NCI-H460 (cell line): ENCODE measurements at regions not wholly inside any gene's neighbourhood (a gene's known extent, or its start where the extent isn't known, plus 50 kb on each side); places are given as distances from the start of the nearest gene placed in this dataset.

Experiments used
- DNase-seq: peaks from one replicate; pipeline ENCODE4 v3.0.0-alpha.2; 2016; ENCODE audit warnings: low read depth; ENCODE audit errors: extremely low read depth

DNA sequence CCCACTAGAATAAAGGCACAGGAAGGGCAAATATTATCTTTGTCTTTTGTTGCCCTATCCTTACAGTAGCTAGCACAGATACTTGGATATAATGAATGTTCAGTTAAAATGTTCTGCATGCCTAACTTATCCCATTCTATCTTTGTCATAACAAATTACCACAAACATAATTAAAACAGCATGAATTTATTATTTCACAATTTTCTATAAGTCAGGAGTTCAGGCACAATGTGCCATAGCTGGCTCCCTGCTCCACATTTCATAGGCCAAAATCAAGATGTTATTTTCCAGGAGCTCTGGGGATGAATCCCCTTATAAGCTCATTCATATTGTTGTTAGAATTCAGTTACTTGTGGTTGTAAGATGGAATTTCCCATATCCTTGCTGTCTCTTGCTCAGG, 975.5 kb downstream of the IGSF11 start:
- no peak for DNase-seq

DNA sequence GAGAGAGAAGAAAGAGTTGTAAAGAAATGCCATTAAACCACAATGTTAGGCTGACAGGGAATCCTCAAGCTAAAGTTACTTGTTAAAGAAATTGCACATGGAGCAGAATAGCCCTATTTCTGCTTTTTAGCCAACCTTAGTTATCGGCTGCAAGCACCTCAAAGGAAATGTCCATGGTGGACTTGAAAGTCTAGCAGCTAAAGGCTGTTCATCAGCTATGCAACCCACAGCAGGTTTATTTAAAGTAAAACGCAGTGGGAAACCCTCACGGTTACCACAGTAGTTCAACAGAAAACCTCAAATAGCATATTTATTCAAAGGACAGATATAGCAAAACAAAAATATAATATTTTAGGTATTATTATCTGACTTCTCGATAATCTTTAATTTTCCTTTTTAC, 967.2 kb downstream of the IGSF11 start:
- DNase-seq, result no peak

DNA sequence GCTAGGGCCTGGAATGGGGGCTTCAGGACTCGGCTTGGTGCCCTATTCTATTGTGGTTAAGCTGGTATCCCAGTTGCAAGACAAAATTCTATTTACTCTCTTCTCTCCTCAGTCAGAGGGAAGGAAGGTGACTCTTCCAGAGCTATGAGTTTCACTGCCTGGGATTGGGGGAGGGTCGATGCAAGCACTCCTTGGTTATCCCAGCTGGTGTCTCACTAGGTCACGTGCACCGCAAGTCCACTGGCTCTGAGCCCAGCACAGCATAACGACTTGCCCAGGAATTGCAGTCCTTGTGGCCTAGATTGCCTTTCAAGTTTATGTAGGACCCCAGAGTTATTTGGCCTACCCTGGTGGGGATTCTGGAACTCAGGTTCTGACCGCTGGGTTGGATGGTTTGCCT, 958.8 kb downstream of the IGSF11 start:
- DNase-seq, result no peak

DNA sequence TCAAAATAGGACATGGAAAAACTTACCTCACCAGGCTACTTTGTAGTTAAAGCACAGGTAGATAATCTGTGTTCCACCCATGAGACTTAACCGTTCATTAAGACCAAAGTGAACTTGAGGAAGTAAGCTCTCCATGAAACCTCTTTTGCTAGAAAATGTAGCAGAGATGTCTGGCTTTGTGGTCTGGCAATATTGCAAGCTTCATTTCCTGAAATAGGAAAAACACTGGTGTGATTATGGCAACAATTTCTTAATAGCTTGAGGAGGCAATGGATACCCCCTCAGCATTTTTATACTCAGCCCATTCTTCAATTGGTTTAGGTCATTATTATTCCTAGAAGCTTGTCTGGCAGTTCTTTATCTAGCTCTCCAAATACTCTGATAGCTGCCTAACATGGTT, 957.3 kb downstream of the IGSF11 start:
- no peak for DNase-seq

DNA sequence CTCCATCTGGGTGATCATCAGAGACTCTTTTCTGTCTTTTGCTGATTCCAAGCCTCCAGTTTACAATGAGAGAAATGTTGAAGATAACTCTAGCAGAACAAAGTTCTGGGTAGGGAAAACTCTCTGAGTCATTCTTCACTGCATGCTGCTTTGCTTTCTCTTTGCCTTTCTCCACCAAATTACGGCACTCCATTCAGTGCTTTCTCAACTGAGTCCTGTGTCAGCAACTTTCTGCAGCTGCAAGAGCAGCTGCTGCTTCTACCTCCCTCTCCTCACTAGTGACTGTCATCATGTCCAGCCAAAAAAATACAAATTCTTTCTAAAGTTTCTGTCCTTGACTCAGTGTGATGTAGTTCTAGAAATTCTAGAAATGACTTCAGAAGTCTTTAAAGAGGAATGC, 953.8 kb downstream of the IGSF11 start:
- DNase-seq, result no peak

DNA sequence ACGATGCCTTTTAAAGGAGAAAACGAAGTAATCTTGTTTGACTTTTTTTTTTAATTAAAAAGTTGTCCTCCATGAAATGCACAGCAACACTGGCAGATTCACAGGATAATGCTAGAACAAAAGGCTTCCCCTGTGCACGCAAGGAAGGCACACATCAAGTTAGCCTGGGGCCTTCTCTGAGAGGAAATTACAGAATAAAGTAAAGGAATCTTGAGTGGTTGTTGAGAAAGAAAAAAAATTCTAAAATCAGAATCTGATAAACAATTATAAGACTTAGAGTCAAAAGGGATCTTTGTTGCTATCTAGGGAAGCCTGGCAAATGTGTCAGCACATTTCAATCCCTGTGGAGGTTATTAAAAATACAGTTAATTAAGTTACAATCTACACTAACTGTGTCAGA, 946.0 kb downstream of the IGSF11 start:
- DNase-seq, result no peak

DNA sequence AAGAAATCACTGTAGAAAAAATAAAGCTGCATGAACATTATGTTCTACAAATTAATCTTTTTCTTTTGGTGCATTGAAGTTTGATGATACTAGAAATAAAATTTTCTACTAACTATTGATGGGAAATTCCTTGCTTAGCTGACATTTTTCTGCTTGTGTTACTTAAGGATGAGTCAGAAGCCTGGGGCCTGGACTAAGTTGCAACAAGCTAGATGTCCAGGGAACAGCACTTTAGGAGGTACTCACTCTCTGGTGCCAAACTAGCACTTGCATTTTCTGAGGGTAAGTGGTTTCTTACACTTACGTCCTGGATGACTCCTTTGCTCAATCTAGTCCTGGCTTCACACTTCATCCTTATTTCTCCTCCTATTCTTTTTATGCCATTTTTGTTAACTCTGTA, 945.1 kb downstream of the IGSF11 start:
- DNase-seq, result no peak

DNA sequence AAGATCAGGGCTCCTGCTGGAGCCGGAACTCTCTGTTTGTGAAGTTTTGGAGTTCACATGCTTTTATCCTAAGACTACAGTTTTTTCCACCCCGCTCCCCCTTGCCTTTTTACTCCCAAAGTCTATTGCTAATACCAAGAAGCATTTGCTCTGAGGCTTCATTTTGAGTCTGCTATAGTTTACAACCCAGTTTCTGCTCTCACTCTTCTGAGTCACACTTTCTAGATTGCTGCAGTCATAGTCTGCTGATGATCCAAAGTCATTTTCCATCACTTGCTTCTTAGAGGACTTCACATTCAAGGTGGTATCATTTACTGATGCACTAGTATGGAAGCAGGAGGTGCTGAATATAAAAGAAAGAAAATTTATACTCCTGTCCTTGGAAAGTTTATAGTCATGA, 937.4 kb downstream of the IGSF11 start:
- DNase-seq, result no peak

DNA sequence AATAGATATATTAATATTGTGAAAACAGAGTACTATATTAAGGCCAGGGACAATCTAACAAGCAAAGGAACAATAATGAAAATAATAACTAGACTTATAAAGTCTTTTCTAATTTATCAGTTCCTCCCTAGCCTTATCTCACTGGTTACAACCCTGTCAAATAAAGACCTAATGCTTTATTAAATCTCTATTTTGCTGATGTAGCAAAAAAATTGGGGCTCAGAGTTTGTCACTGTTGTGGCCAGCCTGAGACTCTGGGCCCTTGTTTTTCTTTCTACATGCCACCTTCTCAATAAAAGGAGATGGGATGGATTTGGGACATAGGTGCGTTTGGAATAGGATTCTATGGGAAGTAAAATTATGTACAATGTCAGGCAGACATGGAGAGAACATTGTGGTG, 937.0 kb downstream of the IGSF11 start:
- no peak for DNase-seq

DNA sequence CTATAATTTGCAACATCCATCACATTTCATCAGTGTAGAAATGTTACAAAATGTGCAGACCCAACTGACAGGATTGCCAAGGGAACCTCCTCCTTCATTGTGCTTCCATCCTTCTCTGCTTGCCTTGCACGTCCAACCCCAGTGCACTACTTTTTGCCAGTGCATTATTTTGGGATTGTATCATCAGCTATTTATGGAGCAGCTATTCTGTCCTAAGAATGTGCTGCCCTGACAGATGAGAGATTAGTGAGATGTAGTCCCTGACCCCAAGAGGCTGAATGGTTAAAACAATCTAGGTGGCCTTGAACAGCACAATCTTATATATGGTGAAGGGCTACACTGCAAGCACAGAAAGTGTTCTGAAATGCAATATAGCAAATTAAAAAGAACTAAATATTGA, 935.8 kb downstream of the IGSF11 start:
- DNase-seq, result no peak

DNA sequence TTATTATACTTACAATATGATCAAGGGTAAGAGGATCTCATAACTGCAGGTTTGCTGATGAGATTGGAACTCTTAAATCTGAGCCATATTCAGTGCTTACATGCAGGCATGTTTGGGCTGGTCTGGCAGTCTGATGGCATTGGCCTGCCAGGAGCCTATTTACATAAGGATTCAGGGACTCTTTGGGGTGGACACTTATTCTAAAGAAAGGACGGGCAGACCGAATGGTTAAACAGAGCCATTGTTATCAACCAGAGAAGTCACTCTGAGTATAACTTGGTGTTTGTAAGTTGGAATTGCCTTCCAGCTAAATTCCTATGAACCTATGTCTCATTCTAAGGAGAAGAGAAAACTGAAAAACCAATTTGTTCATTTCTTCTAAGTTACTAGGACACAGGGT, 932.8 kb downstream of the IGSF11 start:
- DNase-seq, result no peak

DNA sequence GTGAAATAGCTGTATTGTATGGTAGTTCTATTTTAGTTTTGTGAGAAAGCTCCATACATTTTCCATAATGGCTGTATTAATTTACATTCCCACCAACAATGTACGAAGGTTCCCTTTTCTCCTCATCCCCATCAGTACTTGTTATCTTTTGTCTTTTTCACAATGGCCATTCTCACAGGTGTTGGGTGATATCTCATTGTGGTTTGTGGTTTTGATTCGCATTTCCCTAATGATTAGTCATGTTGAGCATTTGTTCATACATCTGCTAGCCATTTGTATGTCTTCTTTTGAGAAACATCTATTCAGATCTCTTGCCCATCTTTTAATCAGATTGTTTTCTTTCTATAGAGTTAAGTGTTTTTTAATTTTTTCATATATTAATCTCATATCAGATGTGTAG, 931.9 kb downstream of the IGSF11 start:
- DNase-seq, result no peak

DNA sequence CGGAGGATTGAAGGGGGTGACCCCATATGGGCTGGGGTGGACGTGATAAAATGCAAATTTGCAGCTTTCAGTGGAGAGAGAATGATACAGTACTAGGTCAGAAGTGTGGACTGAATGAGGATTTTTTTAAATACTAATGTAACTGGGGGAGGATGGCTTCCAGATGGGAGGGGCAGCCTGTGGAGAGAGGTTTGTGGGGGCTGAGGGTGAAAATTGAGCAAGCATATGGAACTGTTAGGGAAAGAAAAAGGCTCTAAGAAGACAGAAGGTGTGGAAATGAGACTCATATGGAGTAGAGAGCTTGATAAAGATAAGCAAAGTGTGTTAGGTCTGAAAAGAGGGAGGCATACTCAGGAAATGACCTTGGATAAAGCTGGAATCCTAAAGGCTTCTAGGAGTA, 926.4 kb downstream of the IGSF11 start:
- DNase-seq, result no peak

DNA sequence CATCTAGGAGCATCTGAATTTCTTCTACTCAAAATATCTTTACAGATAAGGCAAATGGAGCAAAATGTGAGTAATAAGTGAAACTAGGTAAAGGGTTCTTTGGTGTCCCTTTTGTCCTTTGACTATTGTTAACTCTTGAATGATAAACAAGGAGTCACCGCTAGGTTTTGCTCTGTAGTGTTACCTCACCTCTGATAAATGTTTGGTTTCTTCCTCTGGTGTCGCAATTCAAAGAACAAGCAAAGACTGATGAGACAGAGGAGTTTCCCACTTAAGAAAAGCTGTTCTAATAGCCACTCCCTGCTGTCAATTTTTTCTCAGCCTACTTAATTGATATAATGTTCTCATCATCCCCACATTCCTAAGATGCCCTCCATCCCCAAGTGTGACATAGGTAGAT, 925.9 kb downstream of the IGSF11 start:
- DNase-seq, result no peak

DNA sequence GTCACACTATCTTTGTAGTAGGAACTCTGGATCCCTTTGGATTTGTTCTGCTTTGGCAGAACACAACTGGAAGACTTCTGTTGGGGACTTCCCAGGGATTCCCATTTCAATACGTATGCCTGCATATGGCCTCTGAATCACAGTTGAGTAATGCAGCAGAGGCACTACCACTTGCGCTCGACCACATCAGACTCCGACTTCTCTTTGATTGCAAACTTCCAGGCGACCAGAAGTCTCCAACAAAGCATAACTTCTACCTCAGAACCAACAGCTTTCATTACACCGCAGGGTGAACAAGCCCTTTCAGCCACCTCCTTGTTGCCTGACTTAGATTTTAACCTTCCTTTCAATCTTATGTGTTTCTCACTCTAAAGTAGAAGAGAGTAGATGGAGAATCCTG, 924.4 kb downstream of the IGSF11 start:
- no peak for DNase-seq

DNA sequence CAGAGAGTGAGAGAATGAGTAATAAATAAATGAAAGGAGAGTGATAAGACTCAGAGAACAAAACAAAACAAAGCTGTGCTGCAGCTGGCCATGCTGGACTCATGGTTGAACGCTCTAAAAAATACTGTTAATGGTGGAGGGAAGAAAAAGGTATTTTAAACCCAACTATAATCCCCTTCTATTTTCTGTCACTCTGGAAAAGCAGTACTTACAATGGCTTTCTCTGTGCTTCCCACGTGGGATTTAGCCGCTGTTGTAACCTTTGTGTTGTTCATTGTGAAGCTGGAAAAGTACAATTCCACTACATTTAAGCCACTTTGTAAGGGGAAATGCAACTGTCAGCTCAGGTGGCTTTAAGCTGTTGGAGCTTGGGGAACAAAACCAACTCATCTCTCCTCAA, 917.7 kb downstream of the IGSF11 start:
- DNase-seq, result no peak

DNA sequence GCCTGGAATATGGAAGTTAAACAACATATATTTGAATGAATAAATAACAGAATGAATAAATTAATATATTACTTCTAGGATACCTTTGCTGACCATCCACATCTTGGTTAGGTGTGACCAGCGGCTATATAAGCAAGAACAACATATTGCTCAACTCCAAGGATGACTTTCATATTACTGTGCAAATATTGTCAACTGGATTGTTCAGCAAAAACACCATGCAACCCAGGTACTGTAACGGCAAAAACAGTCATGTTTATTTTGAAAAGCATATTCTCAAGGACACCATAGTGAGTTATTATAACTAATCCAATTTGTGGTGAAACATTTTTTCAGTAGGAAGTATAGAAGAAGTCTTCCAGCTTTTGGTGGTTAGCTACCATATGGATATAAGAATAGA, 907.9 kb downstream of the IGSF11 start:
- DNase-seq, result no peak

DNA sequence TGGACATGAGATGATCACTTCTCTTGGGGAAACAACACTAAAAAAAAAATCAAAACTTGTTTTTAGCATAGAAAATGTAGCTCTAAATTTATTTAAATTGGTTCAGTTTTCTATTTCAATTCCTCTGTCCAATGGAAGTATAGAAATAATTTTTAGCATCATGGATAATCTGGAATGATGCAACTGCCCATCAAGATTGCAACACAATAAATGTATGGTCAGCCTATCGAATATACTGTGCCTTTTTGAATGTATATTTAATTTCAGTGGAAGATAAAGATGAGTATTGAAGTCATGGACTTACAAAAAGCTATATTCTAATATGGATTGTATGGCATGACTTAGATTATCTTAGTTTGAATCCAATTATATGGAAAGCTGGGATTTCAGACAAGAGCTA, 906.7 kb downstream of the IGSF11 start:
- no peak for DNase-seq

DNA sequence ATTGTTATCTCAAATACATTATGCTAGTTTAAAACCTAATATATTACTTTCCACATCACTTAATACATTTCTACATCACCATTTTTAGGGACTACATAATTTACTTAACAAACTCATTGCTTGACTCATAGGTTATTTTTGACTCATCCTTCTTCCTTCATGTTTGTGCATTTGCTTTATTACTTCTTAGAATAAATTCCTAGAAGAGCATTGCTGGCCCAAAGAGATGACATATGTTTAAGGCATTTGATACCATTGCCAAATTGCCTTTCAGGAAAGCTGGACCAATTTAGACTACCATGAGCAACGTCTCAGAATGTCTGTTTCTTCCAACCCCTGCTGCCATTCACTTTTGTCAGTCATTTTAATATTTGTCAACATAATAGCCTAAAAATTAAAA, 905.8 kb downstream of the IGSF11 start:
- DNase-seq, result no peak

DNA sequence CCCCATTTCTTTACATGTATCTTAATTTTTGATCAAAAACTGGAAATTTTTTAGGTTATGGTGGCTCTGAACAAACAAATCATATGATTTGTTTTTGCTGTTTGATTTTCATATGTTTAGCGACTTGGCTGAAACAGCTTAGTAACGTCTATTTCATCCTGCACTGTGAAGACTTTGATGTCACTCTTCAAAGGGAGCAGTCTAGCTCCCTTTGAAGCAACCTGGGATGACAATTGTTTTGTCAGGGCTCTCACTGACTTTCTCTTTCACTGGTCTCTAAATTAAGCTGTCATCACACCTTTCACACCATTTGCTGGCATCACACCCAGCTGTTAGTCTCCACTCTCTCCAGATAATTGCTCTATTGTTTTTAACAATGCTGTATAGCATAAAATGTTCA, 896.9 kb downstream of the IGSF11 start:
- no peak for DNase-seq

DNA sequence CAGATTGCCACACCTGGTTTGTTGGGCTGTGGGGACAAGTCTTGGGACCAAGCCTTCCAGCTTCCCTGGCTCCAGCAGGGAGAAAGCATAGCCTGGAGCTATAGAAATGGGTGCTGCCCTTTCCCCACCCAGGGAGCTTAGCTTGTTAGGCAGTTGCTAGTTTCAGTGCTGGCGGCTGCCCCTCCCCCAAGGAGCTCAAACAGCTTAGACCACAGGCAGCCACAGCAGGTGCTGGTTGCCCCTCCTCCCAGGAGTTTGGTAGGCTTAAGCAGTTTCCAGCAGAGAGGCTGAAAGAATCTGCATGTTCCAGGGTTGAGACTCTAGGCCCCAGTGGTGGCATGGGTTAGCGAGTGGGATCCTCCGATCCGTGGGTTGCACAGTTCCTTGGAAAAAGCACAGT, 889.7 kb downstream of the IGSF11 start:
- DNase-seq, result no peak

DNA sequence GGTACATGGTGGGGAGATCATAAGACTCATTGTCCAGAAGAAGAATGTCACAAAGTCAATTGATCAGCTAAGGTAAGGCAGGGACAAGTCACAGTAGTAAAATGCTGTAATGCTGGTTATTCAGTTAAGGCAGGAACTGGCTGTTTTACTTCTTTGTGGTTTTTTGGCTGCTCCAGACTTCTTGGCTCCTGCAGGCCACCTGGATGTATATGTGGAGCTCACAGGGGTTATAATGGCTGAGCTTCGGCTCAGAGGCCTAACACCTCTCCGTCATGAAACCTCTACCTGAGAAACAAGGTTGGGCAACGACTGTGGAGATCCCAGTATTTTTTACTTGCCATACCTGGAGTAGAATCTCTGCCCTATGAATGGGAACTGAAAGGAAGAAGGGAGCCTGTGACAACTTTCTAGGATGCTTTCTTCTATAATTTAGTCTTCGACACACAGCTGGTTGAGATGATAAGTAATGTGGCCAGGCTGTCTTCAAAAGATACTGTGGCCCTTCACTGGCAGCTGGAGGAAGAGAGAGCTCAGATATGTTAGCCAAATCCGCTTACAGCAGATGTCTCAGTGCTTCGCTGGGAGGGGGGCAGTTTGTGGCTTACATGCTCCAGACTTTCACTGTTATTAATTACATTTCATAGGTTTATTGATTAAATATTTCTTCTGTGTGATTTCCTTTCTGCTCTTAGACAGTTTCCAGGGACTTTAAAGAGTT, 887.8 kb downstream of the IGSF11 start:
- DNase-seq, result no peak

DNA sequence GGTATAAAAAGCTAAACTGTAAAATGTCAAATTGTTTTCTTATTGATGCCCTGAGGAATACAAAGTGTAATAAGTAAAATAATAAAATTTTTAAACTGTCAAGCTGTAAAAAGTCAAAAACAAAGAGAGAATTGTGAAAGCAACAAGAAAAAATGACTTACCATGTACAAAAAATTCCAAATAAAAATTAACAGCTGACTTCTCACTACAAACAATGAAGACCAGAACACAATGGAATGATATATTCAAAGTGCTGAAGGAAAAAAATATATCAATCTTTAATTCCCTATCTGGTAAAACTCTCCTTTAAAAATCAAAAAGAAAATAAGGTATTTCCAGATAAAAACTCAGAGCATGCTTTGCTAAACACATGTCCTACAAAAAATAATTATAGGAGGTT, 883.5 kb downstream of the IGSF11 start:
- DNase-seq, result no peak
